Pancreas (tissue), 10 donors: ENCODE measurements at regions not wholly inside any gene's neighbourhood (a gene's known extent, or its start where the extent isn't known, plus 50 kb on each side); places are given as distances from the start of the nearest gene placed in this dataset.

Experiments used
- ATAC-seq, 4 donors: fragments of 200-7000 bp; cut with Tn5 transposase; one replicate each; pipeline versions ENCODE4 v1.8.0 to v1.9.1; 2020; ENCODE audit warnings: mild to moderate bottlenecking in 4 of 4, moderate library complexity in 4 of 4
- DNase-seq, 6 donors: peaks; one replicate each; pipeline ENCODE4 v3.0.0-alpha.2; 2020
- FAIRE-seq: peaks from 2 replicates; lab custom pipeline; 2012; peaks lifted over from hg19 to GRCh38; lab: Jason Lieb, UNC
- H3K27ac ChIP-seq, 4 donors: fragments of 200-600 bp; sonication (generic); 1 replicate in 3 of 4; 2 replicates in 1 of 4; pipeline versions ENCODE4 v1.5.0 to v1.8.0; 2020
- H3K27me3 ChIP-seq, 4 donors: fragments of 200-600 bp; one replicate each; pipeline ENCODE4 v1.8.0; 2021
- H3K36me3 ChIP-seq, 3 donors: fragments of 200-600 bp; sonication (generic) in 1 of 3; one replicate each; pipeline versions ENCODE4 v1.5.0 to v1.8.0; 2020 to 2021
- H3K4me1 ChIP-seq, 3 donors: fragments of 200-600 bp; one replicate each; pipeline ENCODE4 v1.8.0; 2021
- H3K4me3 ChIP-seq, 4 donors: fragments of 200-600 bp; sonication (generic) in 2 of 4; one replicate each; pipeline versions ENCODE4 v1.5.0 to v1.8.0; 2020 to 2021
- H3K9me3 ChIP-seq, 4 donors: fragments of 200-600 bp; one replicate each; pipeline ENCODE4 v1.8.0; 2021
- CTCF ChIP-seq, 4 donors: fragments of 200-600 bp; sonication (generic) in 3 of 4; IDR thresholded peaks; one replicate each; pipeline versions ENCODE4 v1.5.0 to v1.8.0; 2021; ENCODE audit warnings: antibody characterized with exemption in 4 of 4
- WGBS, 2 donors: extraction: QIAGEN DNeasy Blood & Tissue Kit; methylation state at CpG; one replicate each; pipeline ENCODE4 v1.1.7; 2013; 5-methylcytosine and 5-hydroxymethylcytosine counted together
- intact Hi-C, 3 donors: fragments of 100-400 bp; cut with DNase I; formaldehyde crosslinking; loops; one replicate each; pipeline versions ENCODE4 v1.11.1 to v1.14.2; 2022
- donor health status: healthy with polysubstance abuse.
- donor health status: DM: no; HTN: no; CAD: no; lungs with moderate emphysema.
- donor health status: DM: no; HTN: no; CAD: no.
- donor health status: control.
- donor health status: control.
- donor health status: Bipolar disorder and iron deficiency.
- donor health status: DM: yes; HTN: yes; CAD: no.
- donor health status: DM: no; HTN: no; CAD: no.
- donor health status: DM: no; HTN: no; CAD: no.
- donor health status: DM: yes; HTN: yes; CAD: no.

DNA sequence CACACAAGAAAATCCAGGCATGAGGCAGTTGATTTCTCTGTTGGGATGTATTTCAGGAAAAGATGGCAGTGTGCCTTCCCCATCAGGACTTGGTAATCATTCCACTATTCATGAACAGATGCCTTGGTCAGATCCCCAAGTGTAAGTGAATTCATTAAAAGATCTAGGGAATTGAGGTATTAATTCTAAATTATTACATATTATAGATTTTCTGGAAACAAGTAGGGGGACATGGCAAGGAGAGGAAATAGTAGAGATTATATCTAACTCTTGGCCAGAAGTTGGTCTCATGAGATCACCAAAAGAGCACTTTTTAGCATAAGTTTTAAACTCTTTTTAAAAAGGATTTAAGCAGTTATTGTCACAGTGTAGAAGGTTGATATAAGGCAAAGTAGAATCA lies 74.4 kb upstream of the MDFIC2 start:
- H3K4me1 ChIP-seq, result no peaks in the 10 kb centered on the region
- no peak overlapping the region for H3K27ac ChIP-seq
- H3K36me3 ChIP-seq, result no peaks in the 10 kb centered on the region
- FAIRE-seq (no peak), ATAC-seq (no peak), DNase-seq (no peak)
- intact Hi-C loops, result no loop called here
- no peaks in the 10 kb centered on the region for H3K27me3 ChIP-seq
- no peak for TF ChIP-seq CTCF (IDR thresholded peaks at IDR 0.05)
- H3K9me3 ChIP-seq, result no peaks in the 10 kb centered on the region
- no peak overlapping the region for H3K4me3 ChIP-seq

DNA sequence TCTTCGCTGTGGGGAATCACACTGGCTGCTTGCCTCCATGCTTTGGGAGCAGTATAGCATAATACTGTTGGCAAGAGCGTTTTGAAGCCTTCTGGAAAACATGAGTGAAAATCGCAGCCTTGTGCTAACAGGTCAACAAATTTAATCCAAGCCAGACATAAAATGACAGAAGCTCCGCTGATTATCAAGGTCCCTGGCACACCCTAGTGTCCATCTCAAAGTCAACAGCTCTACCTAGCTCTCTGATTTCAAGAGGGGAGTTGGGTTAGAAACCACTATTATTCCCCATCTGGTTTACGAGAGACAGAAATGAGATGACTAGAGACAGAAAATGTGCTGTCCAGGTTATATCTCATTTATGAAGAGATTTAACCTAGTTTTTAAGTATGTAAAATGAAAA lies 73.6 kb upstream of the MDFIC2 start:
- FAIRE-seq (no peak), ATAC-seq (no peak), DNase-seq (no peak)
- WGBS, 2 donors, result 63 to 66% methylated on average over 5 of the region's 5 CpGs
- Histone ChIP-seq H3K9me3 (no peaks in the 10 kb centered on the region), H3K36me3 (no peaks in the 10 kb centered on the region), H3K4me3 (no peak overlapping the region), H3K4me1 (no peaks in the 10 kb centered on the region), H3K27me3 (no peaks in the 10 kb centered on the region), H3K27ac (no peak overlapping the region)
- intact Hi-C loops, result no loop called here
- TF ChIP-seq CTCF (IDR thresholded peaks at IDR 0.05), result no peak

DNA sequence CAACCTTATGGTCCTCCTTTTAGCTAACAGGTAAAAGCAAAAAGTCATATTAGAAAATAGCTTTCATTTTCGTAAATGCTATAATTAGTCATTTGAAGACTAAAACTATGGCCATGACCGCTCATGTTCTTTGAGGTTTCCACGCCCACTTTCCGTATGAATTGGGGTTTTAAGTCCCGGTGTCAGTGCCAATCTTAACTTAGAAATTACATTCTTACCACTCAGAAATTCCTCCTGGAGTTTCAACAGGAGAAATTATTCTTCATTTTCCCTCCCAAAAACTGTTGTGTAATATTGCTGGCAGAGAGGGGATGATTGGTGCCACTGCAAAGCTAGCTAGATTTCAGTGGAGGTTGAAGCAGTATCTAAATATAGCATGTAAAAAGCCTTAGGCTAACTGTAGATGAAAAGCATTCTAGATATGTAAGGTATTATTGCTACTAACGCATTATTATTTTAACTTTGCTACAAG lies 71.0 kb upstream of the MDFIC2 start:
- Histone ChIP-seq H3K4me1 (no peaks in the 10 kb centered on the region), H3K9me3 (no peaks in the 10 kb centered on the region), H3K36me3 (no peaks in the 10 kb centered on the region), H3K27me3 (no peaks in the 10 kb centered on the region), H3K4me3 (no peak overlapping the region), H3K27ac (no peak overlapping the region)
- no peak for DNase-seq
- no peak for ATAC-seq
- intact Hi-C loops, result no loop called here
- WGBS, 2 donors, result 83 to 87% methylated on average over 6 of the region's 6 CpGs
- no peak for TF ChIP-seq CTCF (IDR thresholded peaks at IDR 0.05)
- FAIRE-seq, result no peak

DNA sequence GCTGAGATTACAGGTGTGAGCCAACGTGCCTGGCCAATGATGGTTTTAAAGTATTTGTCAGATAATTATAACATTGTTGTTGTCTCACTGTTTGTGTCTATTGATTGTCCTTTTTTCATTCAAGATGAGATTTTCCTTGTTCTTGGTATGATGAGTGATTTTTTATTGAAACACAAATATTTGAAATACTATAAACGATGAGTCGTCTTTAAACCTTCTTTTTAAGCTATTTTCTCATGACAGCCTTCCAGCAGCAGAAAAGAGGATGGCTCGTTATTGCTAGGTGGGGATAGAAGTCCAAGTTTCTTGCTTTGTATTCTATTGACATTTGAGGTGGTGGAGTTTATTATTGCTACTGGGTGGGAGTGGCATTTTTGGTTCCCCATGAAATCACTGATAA lies 61.7 kb upstream of the MDFIC2 start:
- DNase-seq (no peak), FAIRE-seq (no peak), ATAC-seq (no peak)
- Histone ChIP-seq H3K4me1 (no peaks in the 10 kb centered on the region), H3K36me3 (no peaks in the 10 kb centered on the region), H3K27me3 (no peaks in the 10 kb centered on the region), H3K9me3 (no peaks in the 10 kb centered on the region), H3K27ac (no peak overlapping the region), H3K4me3 (no peak overlapping the region)
- WGBS, 2 donors, result 50 to 67% methylated on average over 4 of the region's 4 CpGs
- TF ChIP-seq CTCF (IDR thresholded peaks at IDR 0.05), result no peak
- intact Hi-C loops, result no loop called here
